OCI-LY1 (cell line): ENCODE measurements at regions not wholly inside any gene's neighbourhood (a gene's known extent, or its start where the extent isn't known, plus 50 kb on each side); places are given as distances from the start of the nearest gene placed in this dataset.

Source experiments
- EZH2 ChIP-seq: fragments of 200-600 bp; sonication (generic), shearing (Covaris generic); IDR thresholded peaks from 2 replicates; pipeline ENCODE4 v1.8.0; 2017; ENCODE audit warnings: borderline replicate concordance, mixed run types, mild to moderate bottlenecking, antibody characterized with exemption, low read length, moderate library complexity, mixed read lengths
- TF ChIP-seq, protein P1 (sequence below): fragments of 200-600 bp; sonication (generic), shearing (Covaris generic); IDR thresholded peaks from 2 replicates; pipeline ENCODE4 v1.5.1; 2017; ENCODE audit warnings: mild to moderate bottlenecking, antibody characterized with exemption, low read length, moderate library complexity, mixed read lengths

DNA sequence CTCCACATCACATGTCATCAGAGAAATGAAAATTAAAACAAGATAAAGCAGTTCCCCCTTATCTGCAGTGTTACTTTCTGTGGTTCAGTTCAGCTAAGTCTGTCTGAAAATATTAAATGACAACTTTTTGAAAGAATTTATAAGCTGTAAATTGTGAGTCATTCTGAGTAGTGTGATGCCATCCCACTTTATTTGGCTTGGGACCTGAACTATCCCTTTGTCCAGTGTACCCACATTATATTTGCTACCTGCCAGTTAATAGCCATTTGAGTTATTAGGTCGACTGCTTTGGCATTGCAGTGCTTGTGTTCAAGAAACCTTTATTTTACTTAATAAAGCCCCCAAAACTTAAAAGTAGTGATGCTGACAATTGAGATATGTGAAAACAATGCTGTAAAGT is 804.2 kb downstream of the ANKRD7 start:
- TF ChIP-seq, protein P1, sequence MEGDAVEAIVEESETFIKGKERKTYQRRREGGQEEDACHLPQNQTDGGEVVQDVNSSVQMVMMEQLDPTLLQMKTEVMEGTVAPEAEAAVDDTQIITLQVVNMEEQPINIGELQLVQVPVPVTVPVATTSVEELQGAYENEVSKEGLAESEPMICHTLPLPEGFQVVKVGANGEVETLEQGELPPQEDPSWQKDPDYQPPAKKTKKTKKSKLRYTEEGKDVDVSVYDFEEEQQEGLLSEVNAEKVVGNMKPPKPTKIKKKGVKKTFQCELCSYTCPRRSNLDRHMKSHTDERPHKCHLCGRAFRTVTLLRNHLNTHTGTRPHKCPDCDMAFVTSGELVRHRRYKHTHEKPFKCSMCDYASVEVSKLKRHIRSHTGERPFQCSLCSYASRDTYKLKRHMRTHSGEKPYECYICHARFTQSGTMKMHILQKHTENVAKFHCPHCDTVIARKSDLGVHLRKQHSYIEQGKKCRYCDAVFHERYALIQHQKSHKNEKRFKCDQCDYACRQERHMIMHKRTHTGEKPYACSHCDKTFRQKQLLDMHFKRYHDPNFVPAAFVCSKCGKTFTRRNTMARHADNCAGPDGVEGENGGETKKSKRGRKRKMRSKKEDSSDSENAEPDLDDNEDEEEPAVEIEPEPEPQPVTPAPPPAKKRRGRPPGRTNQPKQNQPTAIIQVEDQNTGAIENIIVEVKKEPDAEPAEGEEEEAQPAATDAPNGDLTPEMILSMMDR: no peak
- no peak for TF ChIP-seq EZH2
